HG03575 (cell line): ENCODE measurements at regions not wholly inside any gene's neighbourhood (a gene's known extent, or its start where the extent isn't known, plus 50 kb on each side); places are given as distances from the start of the nearest gene placed in this dataset.
"Not testable (repeated sequence)": the region's sequence is repeated elsewhere in the genome, so short reads cannot be mapped to it uniquely, and the experiment has no call there.

Source experiments
- ATAC-seq: cut with Tn5 transposase; IDR thresholded peaks from one replicate; pipeline ENCODE4 v1.9.1; 2021; ENCODE audit not compliant: unreplicated experiment, insufficient number of reproducible peaks, low FRiP score; ENCODE audit errors: extremely low read depth

DNA sequence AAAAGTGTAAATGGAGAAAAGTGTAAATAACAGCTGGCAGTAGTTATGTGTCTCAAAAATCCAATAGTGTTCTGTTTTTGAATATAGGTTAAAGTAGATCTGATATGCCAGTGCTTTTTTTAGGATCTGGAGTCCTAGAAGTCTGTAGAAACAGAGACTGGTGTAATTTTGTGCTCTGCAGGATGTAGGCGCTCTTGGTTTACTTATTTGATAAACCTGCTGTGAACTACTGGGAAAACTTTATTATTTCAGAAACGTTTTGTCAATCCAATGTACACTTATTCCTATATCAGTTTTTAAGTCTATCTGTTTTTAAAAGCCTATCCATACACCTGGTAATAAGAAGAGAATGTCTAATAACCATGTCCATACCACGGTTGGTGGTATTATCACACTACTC, 530.8 kb upstream of the ZNF804A start:
- no peak for ATAC-seq

DNA sequence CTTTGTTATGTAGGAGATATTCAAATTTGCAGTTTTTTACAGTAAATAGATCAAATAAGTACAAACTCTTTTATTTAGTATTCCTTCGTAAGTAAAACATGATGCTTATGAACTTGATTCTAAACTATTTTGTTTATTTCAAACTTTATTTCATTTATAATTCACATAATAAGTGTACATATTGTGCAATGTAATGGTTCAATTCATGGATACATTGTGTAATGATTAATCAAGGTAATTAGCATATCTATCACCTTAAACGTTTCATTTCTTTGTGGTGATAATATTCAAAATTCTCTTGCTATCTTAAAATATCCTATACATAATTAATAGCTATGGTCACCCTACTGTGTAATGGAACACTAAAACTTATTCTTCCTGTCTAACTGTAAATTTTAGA, 525.9 kb upstream of the ZNF804A start:
- ATAC-seq: no peak

DNA sequence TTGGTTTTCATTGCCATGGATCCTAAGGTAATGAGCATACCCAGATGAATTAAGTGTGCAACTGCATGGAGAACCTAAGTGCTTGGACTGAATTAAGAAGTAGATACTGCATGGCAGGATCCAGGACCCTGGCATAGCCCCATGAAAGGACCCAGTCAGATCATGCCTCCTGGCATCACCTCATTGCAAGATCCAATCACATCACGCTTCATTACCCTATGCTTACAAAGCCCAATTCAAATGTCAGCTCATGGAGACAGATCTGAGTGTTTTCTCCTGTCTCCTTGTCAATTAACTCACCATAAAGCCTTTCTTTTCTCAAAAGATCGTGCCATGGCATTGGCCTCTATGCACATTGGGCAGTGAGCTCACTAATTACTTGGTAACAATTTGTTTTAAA, 519.8 kb upstream of the ZNF804A start:
- no peak for ATAC-seq

DNA sequence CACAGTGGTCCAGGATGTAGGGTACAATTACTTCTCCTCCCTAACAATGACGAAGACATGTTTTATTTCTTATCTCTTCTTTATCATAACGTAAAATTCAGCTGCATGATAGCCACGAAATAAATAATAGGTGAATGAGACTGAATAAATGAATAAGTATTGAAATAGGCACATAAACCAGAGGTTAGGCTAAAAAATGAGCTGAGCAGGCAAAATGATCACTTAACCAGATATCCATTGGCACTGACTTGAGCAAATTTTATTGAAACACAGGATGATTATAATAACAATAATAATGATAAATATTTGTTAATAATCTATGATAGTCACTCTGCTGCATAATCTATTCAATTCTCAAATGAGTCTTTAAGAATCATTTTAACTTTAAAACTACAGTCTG, 506.9 kb upstream of the ZNF804A start:
- ATAC-seq: no peak

DNA sequence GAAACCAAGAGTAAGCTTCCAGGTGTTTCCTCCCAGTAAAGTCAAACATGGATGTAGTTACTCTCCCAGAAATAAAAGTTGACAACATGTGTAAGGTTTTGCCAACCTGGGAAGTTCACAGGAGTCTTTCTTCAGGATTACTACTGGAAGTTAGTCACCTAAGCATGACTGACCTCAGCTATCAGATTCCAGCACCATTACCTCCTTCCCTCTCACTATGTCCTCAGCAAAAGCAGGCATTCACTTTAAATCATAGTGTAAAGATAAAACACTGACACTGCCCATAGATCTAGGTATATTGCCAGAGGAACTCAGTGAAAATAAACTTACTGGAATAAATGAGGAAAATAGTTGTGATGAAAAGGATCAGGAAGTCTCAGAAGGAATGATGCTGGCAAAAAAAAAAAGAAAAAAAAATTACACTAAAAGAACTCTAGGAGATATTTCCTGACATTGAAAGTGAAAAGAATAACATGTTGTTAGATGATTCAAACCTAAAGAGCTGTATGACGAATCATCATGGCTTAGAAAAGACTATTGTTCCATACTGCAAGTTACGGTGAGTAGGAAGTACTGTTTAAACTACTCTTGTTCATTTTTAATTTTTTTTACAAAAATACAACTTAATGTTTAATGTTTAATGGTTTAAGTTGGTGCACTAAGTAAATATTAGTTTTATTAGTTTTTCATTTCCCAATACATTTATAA, 484.5 kb upstream of the ZNF804A start:
- ATAC-seq: no peak

DNA sequence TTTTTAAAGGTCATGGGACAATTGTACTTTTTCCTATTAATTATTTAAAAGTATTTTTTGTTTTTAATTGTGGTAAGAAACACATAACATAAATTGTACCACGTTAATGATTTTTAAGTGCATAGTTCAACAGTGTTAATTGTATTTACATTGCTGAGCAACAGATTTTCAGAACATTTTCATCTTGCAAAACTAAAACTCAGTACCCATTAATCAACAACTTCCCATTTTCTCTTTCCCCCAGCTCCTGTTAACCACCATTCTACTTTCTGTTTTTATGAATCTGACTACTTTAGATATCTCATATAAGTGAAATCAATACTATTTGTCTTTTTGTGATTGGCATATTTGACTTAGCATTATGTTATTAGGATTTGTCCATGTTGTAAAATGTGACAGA, 483.9 kb upstream of the ZNF804A start:
- ATAC-seq: no peak

DNA sequence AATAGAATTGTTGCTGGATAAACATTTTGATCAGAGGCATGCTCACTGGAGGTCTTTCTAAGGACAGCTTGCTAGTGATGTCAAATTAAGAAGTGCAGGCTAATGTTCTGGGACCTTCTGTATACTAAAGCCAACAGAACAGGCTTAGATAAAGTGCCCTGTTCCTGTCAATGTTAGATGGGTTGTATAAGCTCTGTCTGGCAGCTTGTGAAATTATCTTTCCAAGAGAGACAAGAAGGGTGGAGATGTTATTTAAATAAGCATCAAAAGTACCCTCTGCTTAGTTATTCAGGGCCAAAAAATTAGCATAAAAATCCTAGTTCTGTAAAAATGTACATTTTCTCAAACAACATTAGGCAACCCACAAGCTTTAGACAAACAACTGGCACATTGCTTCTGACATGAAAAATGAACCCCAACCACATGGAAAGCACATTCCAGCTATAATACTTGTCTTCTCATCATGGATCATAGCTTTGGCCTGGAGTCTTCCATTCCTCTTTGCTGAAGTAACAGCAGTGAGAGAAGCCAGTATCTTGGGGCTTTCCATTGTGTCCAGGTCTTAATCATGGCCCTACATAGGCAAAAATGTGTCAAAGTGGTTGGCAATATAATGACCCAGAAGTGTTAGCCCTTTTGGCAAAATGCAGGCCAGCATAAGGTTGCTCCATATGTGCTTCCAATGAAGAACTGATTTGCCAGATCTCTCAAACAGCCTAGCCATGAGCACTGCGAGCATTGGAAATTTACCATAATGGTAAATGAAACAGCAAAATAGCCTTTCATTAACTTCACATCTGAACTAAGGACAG, 478.1 kb upstream of the ZNF804A start:
- no peak for ATAC-seq

DNA sequence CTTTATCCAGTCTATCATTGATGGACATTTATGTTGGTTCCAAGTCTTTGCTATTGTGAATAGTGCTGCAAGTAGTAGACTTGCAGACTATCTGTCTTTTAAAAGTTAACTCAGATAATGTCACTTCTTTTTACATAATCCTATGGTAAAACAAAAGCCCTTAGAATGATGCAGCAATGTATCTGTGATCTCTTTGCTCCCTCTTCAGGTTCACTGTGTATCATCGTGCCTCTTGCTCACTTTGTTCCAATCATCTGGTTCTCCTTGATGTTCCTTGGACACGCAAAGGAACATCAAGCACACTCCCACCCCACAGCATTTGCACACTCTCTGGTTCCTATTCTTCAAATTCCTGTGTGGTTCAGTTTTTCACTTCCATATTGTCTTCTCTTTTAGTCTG, 472.5 kb upstream of the ZNF804A start:
- ATAC-seq: no peak

DNA sequence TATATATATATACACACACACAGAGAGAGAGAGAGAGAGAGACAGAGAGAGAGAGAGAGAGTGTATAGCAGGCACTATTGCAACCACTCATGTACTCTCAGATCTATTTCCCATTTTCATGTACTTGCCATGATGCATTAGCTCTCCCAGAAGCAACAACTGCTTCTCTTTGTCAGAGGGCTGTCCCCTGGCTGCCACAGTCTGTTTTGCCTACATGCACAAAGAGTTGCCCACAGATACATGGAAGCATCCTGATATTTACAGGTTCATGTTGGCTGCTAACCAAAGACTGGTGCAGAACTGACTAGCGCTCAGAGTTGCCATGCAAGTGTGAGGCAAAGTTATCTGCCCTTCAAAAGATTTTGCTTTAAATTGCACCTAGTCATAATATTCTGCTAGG, 469.3 kb upstream of the ZNF804A start:
- ATAC-seq: no peak

DNA sequence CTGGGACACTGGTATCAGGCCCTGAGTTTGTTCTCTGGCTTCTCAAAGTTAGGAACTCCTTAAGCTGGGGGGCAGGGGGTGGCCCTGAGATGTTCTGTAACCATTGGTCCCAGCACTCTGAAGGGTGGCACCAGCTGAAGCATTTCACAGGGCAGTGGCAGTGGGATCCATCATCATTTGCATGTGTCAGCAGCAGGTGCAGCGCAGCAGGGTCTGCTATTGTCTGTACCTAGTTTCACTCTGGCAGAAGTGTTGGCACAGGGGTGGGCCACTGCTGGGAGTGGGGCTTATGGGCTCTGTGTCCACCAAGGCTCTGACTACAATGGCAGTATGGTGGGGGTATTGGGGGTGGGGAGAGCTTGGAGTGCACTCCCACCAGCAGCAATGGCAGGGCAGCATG, 460.4 kb upstream of the ZNF804A start:
- no peak for ATAC-seq

DNA sequence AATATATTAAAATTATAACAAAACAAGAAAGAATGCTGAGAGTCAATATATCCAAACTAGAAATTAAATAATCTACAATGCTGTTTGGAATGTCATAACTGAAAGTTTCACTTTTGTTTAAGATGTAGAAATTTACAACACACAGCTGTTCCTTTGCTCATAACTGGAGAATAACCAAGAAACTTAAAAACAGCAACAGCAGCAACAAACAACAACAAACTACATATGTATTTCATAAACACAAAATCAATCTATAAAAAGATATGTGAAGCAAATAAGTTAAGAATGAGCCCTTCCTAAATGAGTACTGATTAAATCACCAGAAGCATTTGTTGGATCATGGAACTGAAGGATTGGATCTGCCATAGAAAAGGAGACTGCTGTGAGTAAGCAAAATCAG, 456.5 kb upstream of the ZNF804A start:
- ATAC-seq: no peak

DNA sequence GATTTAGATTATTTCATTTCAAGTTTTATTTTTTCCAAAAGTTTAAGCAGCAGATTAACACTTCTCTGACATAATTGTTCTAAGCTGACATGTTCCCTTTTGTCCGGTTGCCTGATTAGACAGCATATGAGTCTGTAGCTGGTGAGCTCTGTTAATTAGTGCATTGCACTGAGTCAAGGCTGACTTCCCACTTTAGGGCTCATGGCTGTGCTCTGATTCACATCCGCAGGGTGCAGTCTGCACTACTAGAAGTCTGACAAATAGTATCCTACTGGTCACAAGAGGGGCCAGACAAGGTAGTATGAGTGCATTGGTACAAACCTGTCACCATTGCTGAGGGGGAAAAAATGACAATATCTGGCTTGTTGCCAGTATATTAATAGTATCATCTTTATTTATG, 443.9 kb upstream of the ZNF804A start:
- no peak for ATAC-seq

DNA sequence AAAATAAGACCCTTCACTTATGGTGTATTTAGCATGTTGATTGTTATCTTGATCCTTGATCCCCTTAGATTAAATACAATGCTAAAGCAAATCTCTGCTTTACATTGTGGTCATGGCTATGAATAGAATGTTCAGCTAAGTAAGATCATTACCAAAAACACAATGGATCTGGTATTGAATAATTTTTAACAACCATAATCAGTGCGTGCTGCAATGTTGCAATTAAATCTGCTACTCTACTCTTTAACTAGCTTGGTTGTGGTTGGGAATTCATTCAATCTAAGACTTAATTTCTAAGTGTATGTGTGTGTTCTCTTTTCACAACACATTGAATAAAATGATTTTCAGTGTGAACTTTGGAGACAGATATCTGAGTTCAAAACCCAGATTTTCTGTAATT, 442.5 kb upstream of the ZNF804A start:
- no peak for ATAC-seq

DNA sequence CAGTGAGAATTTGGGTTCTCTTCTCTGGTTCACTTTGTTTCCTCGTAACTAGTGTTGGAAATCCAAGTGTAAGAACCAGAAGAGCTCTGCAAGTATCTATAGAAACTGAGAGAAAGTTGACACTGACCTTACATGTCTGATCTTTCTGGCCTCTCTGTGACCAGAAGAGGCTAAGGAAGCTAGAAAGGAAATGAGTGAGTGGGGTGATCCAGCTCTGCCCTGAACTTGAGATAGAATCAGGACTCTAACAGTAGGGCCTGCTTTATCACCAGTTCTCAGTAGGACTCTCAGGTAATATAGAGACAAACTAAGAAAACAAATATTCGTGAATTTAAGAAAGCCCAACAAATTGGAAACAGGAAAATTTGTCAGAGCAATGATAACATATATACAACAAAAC, 441.2 kb upstream of the ZNF804A start:
- no peak for ATAC-seq

DNA sequence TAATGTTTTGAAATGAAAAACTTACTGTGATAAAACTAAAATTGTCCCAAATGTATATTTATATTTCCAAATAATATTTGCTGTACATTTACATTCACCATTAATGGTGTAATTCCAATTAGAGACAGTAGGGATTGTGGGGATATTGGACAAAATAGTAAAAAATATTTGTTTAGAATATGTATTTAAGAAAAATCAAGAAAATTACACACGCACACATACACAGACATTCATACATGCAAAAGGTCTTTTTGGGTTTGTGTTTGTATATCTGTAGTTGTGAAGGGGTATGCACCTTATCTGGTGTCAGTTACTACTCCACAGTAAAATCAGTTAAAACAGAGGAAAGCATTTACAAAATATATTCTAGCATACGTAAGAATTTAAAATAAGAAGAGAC, 435.9 kb upstream of the ZNF804A start:
- ATAC-seq: no peak

DNA sequence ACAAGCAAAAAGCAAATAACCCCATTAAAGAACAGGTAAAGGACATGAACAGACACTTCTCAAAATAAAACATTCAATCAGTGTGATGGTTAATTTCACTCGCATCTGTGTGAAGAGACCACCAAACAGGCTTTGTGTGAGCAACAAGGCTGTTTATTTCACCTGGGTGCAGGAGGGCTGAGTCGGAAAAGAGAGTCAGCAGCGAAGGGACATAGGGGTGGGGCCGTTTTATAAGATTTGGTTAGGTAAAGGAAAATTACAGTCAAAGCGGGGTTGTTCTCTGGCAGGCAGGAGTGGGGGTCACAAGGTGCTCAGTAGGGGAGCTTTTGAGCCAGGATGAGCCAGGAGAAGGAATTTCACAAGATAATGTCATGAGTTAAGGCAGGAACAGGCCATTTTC, 429.5 kb upstream of the ZNF804A start:
- ATAC-seq: not testable (repeated sequence)

DNA sequence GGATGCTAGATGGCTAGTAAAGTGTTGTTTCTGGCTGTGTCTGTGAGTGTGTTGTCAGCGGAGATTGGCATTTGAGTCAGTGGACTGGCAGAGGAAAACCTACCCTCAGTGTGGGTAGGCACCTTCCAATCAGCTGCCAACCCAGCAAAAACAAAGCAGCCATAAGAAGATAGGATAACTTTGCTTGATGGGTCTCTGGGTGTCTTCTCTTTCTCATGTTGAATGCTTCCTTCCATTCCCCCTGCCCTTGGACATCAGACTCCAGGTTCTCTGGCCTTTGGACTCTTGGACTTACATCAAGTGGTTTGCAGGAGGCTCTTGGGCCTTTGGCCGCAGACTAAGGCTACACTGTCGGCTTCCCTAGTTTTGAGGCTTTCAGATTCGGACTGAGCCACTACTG, 429.0 kb upstream of the ZNF804A start:
- no peak for ATAC-seq

DNA sequence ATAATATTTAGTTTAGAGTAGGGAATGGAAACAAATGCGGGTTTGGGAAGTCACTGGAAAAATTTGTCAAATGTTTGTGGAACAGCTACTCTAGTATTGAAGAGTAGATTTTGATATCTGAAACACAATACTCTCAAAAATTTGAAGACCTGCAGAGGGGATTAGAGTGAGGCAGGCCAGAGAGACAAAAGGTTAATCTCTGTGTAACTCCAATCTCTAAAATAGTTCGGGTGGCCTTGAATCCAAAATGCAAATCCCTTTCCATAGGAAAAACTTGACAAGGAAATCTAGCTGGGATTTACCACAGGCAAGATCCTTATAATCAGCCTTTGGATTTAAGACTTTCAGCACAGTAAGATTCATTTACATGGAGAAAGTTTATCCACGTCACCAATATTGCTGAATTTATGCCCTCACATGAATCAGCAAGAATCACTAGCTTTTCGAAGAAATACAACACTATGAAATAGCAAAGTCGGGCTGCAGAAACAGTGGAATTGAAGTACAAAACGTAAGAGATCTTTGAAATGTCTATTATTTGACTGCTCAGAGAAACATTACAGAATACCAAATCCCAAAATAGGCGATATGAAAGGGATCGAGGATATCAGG, 423.7 kb upstream of the ZNF804A start:
- ATAC-seq: no peak

DNA sequence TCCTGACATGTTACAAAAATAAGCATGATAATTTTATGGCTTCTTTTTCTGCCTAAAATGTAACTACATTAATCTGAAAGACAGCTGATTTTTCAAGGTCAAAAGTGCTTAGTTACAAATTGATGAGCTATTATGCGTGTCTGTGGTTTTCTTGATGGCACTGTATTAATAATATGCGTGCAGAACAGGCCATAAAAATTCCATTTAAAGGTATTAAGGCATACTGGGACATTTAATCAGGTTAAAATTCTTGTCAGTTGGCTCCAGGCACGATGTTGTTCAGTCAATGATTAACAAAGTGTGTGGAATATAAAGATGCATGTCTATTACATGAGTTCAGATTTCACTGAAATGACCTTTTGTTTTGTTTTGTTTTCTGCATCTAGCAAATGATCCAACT, 420.1 kb upstream of the ZNF804A start:
- ATAC-seq: no peak

DNA sequence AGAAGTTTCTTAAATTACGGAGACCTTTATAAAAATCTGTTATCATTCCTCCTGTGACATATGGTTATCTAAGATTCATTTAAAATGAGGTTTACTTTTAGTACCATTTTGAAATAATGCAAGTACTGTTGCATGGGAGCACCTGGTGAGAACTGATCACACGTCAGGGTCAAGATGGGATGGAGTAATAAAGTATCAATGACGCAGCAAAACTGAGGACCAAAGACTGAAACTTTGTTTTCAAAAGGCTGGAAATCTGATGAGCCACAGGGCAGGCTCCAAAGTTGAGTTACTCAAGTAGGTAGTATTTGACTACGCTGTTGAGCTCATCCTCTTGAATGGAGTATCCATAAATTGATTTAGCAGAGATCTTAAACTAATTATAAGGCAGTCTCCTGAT, 411.9 kb upstream of the ZNF804A start:
- ATAC-seq: no peak
